Ovary (tissue), 3 donors: ENCODE measurements at regions not wholly inside any gene's neighbourhood (a gene's known extent, or its start where the extent isn't known, plus 50 kb on each side); places are given as distances from the start of the nearest gene placed in this dataset.

Experiments used
- EP300 ChIP-seq: sonication (generic); formaldehyde crosslinking; IDR thresholded peaks from one replicate; pipeline ENCODE4 v1.6.1; 2017; ENCODE audit warnings: antibody characterized with exemption
- POLR2A ChIP-seq: fragments of 450-650 bp; IDR thresholded peaks from one replicate; pipeline ENCODE4 v1.6.1; 2017; ENCODE audit warnings: antibody characterized with exemption, mild to moderate bottlenecking, moderate library complexity
- TF ChIP-seq, protein P1 (sequence below), 3 donors: fragments of 450-650 bp in 2 of 3; fragments of 200-600 bp in 1 of 3; IDR thresholded peaks; one replicate each; pipeline versions ENCODE4 v1.5.1 to v1.8.0; 2016 to 2022; ENCODE audit warnings: antibody characterized with exemption in 3 of 3, mild to moderate bottlenecking in 1 of 3
- donor health status: DM: no; HTN: no; CAD: no.

DNA sequence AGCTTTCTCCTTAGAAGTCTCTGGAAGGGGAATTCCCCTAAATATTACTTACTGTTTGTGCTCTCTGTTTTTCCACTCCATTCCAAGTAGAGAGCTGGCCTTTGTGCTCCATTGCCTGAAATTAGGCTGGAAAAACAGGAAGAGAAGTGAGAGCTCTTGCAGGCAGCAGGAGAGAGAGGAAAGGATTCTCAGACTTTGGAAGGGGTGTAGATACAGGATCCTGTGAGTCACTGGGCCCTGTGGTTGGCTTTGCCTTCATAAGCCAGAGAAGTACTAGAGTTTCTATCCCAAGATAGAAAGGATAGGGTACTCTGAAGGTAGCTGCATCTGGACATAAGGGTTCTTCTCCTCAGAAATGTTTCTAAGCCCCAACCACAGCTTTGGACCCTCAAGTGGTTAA is 188.9 kb downstream of the CMPK2 start:
- TF ChIP-seq POLR2A (no peak), EP300 (no peak)
- TF ChIP-seq, protein P1, sequence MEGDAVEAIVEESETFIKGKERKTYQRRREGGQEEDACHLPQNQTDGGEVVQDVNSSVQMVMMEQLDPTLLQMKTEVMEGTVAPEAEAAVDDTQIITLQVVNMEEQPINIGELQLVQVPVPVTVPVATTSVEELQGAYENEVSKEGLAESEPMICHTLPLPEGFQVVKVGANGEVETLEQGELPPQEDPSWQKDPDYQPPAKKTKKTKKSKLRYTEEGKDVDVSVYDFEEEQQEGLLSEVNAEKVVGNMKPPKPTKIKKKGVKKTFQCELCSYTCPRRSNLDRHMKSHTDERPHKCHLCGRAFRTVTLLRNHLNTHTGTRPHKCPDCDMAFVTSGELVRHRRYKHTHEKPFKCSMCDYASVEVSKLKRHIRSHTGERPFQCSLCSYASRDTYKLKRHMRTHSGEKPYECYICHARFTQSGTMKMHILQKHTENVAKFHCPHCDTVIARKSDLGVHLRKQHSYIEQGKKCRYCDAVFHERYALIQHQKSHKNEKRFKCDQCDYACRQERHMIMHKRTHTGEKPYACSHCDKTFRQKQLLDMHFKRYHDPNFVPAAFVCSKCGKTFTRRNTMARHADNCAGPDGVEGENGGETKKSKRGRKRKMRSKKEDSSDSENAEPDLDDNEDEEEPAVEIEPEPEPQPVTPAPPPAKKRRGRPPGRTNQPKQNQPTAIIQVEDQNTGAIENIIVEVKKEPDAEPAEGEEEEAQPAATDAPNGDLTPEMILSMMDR (IDR thresholded peaks at IDR 0.05) = no peak
